ENCODE measurements at regions not wholly inside any gene's neighbourhood (a gene's known extent, or its start where the extent isn't known, plus 50 kb on each side); places are given as distances from the start of the nearest gene placed in this dataset.

GRCh38 chr12:92452763-92453162, 250.0 kb upstream of the PLEKHG7 start (continued):
- TF ChIP-seq CHD1 (IDR thresholded peaks at IDR 0.05; ENCODE audit: low read depth, low read length) (no peak), STAT3 (IDR thresholded peaks at IDR 0.05; ENCODE audit: low read depth, low read length) (no peak), SREBF1 (IDR thresholded peaks at IDR 0.05; ENCODE audit: low read length) (no peak)

- ChIA-PET POLR2A (interaction anchor here (0.7 to 5.1 kb wide), 18 partner anchors 11 to 301 kb away, joined by 3 to 34 read pairs (median 6); partner anchors contain the start of gene BTG1), RAD21 (ENCODE audit: unreplicated experiment) (interaction anchor here (0.9 to 5.3 kb wide), 25 partner anchors 9 to 416 kb away, joined by 3 to 67 read pairs (median 10); partner anchors contain the start of gene BTG1), CTCF (interaction anchor here (0.9 to 2.4 kb wide), 15 partner anchors 8 to 415 kb away, joined by 3 to 11 read pairs (median 4); no protein-coding TSS in a partner anchor), SMC1A (ENCODE audit: uncharacterized antibody, unreplicated experiment) (interaction anchor here (0.6 to 10.0 kb wide), 32 partner anchors 12 to 398 kb away, joined by 3 to 117 read pairs (median 8); partner anchors contain the start of gene BTG1)
- FAIRE-seq: no peak
- peaks cover 44% of the 10 kb centered on the region for H3K4me1 ChIP-seq (ENCODE audit: control insufficient read depth, insufficient read depth, low read length)
- H3K9me3 ChIP-seq (replicated peaks; ENCODE audit: control insufficient read depth, insufficient read depth, low read length): peaks cover 19% of the 10 kb centered on the region
- H3K27me3 ChIP-seq (replicated peaks in 1 of 2; ENCODE audit: control insufficient read depth in 2 of 2, insufficient read depth in 2 of 2, low read length in 1 of 2): no peaks in the 10 kb centered on the region
- peak overlapping the region; percentile 75 for H3K9ac ChIP-seq (ENCODE audit: control insufficient read depth, insufficient read depth, low read length)
- peak; percentile 12 for ATAC-seq
- TF ChIP-seq NKRF (conservative IDR thresholded peaks at IDR 0.05) (no peak), KAT2A (conservative IDR thresholded peaks at IDR 0.05; ENCODE audit: control insufficient read depth, low read depth, low read length) (no peak), CREB1 (IDR thresholded peaks at IDR 0.05; ENCODE audit: low read depth) (no peak), USF1 (IDR thresholded peaks at IDR 0.05; ENCODE audit: borderline replicate concordance, extremely low read length, insufficient read depth, low read depth, low read length) (no peak), YBX1 (IDR thresholded peaks at IDR 0.05) (no peak), ZNF24 (IDR thresholded peaks at IDR 0.05) (no peak)
- H4K20me1 ChIP-seq (ENCODE audit: control insufficient read depth, insufficient read depth): no peaks in the 10 kb centered on the region
- peaks cover 2% of the 10 kb centered on the region; the same call in 1 of the 2 replicates for H3K79me2 ChIP-seq (ENCODE audit: control insufficient read depth, insufficient read depth, low read length)
- H3K4me2 ChIP-seq (ENCODE audit: control insufficient read depth, insufficient read depth): peak overlapping the region; percentile 67
- BruUV-seq (replicated peaks): no TSS peak
- no peak overlapping the region for H2AFZ ChIP-seq (ENCODE audit: control insufficient read depth, low read depth, low read length)
- peak overlapping the region; percentile 15; the same call in 1 of the 2 replicates for H3K4me3 ChIP-seq
- H3K36me3 ChIP-seq (ENCODE audit: control insufficient read depth in 2 of 2, insufficient read depth in 2 of 2, low read length in 1 of 2): no peaks in the 10 kb centered on the region
- in situ Hi-C loops (cut with MboI): no loop called here
- intact Hi-C loops (cut with micrococcal nuclease; ENCODE audit: unreplicated experiment): loop anchor here (5.0 kb wide), 1 partner anchor 299 kb away; the partner anchor contains the start of gene BTG1
- peak overlapping the region; percentile 100 for H3K27ac ChIP-seq (ENCODE audit: control insufficient read depth, insufficient read depth)
- DNase-seq (ENCODE audit: low read depth, low spot score): no peak
- 100% methylated on average over 1 of the region's 1 CpG for WGBS (ENCODE audit: insufficient coverage, insufficient replicate concordance, low lambda C conversion rate, missing lambda C conversion rate)
Observed at GRCh38 chr12:92446083-92446460, 256.7 kb upstream of the PLEKHG7 start.

Measured in GM12878 (cell line).